Bronchial epithelial cell (primary cell): ENCODE measurements at regions not wholly inside any gene's neighbourhood (a gene's known extent, or its start where the extent isn't known, plus 50 kb on each side); places are given as distances from the start of the nearest gene placed in this dataset.

ENCODE experiments used
- DNase-seq: peaks from one replicate; pipeline ENCODE4 v3.0.0-alpha.2; 2010; ENCODE audit warnings: low read depth
- FAIRE-seq: peaks from 2 replicates; lab custom pipeline; 2011; peaks lifted over from hg19 to GRCh38; lab: Jason Lieb, UNC
- H3K27me3 ChIP-seq: 2 replicates; pipeline ENCODE4 v1.5.1; 2011; ENCODE audit warnings: low read length; ENCODE audit not compliant: control insufficient read depth, insufficient read depth
- H3K36me3 ChIP-seq: 2 replicates; pipeline ENCODE4 v1.5.1; 2011; ENCODE audit warnings: low read length; ENCODE audit not compliant: control insufficient read depth, insufficient read depth
- H3K4me3 ChIP-seq: 2 replicates; pipeline ENCODE4 v1.5.1; 2011; ENCODE audit warnings: mild to moderate bottlenecking, low read depth, low read length, control low read depth
- TF ChIP-seq, protein P1 (sequence below): IDR thresholded peaks from 2 replicates; pipeline ENCODE4 v1.5.1; 2011; ENCODE audit warnings: mild to moderate bottlenecking, moderate library complexity, low read length, control low read depth, inconsistent platforms; ENCODE audit not compliant: insufficient read depth, severe bottlenecking

DNA sequence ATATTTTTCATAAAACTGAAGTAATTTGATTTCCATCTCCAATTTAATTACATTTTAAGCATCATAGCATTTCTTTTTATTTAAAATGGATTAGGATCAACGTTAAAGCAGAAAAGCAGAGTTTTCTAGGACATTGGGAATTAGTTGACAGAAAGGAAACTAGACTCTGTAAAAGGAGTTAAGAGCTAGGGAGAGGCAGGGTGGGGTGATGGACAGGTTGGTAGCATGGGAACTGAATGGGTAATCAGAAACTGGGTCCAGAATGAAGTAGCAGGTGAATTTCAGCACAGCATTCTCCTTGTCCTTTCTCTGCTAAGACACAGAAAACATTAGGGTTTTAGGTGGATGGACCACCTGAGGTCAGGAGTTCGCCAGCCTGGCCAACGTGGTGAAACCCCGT, 97.6 kb downstream of the ANAPC4 start:
- FAIRE-seq (no peak), DNase-seq (no peak)
- H3K27me3 ChIP-seq = no peaks in the 10 kb centered on the region
- no peak overlapping the region for H3K4me3 ChIP-seq
- TF ChIP-seq, protein P1, sequence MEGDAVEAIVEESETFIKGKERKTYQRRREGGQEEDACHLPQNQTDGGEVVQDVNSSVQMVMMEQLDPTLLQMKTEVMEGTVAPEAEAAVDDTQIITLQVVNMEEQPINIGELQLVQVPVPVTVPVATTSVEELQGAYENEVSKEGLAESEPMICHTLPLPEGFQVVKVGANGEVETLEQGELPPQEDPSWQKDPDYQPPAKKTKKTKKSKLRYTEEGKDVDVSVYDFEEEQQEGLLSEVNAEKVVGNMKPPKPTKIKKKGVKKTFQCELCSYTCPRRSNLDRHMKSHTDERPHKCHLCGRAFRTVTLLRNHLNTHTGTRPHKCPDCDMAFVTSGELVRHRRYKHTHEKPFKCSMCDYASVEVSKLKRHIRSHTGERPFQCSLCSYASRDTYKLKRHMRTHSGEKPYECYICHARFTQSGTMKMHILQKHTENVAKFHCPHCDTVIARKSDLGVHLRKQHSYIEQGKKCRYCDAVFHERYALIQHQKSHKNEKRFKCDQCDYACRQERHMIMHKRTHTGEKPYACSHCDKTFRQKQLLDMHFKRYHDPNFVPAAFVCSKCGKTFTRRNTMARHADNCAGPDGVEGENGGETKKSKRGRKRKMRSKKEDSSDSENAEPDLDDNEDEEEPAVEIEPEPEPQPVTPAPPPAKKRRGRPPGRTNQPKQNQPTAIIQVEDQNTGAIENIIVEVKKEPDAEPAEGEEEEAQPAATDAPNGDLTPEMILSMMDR = no peak
- no peaks in the 10 kb centered on the region for H3K36me3 ChIP-seq

- Histone ChIP-seq H3K36me3 (no peaks in the 10 kb centered on the region), H3K4me3 (no peak overlapping the region), H3K27me3 (no peaks in the 10 kb centered on the region)
- FAIRE-seq = no peak
- TF ChIP-seq, protein P1 = no peak
- DNase-seq = peak; percentile 19
Measured at GRCh38 chr4:25477221-25477620, 100.2 kb downstream of the ANAPC4 start.

DNA sequence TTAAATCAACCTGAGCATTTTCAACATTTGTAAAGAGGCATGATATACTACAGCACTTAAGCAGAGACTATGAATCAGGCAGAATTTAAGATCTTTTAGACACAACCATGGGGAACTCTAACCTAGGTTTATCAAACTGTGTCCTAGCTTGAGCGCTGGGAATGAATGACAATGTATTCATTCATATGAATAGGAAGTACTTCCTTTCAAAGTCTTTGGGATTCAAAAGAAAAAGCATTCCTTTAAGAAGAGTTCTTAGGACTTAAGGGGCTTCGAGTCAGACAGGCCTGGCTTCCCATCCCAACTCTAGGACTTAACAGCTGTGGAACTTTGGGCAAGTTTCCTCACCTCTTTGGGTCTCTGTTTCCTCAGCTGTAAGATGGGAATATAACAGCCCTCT, 104.6 kb downstream of the ANAPC4 start:
- FAIRE-seq (no peak), DNase-seq (no peak)
- Histone ChIP-seq H3K36me3 (no peaks in the 10 kb centered on the region), H3K27me3 (no peaks in the 10 kb centered on the region), H3K4me3 (no peak overlapping the region)
- TF ChIP-seq, protein P1 = no peak

DNA sequence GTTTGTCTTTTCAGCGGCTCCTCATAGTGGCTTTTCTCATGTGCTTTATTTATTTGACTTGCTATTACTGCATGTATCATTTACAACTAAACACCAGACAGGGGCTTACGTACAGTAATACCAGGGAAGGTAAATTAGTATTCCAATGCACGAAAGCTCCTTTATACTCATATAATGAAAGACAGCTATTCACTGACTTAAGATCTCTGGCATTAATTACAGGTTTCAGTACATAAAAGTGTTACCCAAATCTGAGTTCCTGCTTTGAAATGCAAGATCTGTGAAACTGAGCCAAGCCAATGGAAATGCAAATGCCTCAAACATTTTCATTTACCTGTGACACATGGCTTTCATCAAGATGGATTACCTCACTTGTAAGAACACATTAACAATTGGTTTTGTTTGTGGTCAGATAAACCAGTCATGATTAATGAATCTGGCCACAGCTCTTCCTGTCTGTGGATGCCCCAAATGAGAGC, 107.2 kb downstream of the ANAPC4 start:
- peak; percentile 73 for FAIRE-seq
- no peaks in the 10 kb centered on the region for H3K27me3 ChIP-seq
- peak; percentile 93 for DNase-seq
- H3K4me3 ChIP-seq = no peak overlapping the region
- no peaks in the 10 kb centered on the region for H3K36me3 ChIP-seq
- TF ChIP-seq, protein P1 = no peak

DNA sequence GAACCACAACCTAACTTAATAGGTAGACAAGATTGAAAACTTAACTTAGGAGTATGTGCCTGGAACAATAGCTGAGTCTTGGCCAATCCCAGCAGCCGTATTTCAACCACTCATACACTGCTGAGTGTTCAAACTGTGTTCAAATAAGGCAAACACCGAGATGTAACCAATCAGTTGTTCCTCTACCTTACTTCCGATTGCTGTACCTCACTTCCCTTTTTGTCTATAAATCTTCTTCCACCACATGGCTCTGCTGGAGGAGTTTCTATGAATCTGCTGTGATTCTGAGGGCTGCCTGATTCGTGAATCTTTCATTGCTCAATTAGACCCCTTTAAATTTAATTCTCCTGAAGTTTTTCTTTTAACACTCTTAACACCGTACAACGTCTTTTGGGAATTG, 108.0 kb downstream of the ANAPC4 start:
- Histone ChIP-seq H3K27me3 (no peaks in the 10 kb centered on the region), H3K4me3 (no peak overlapping the region), H3K36me3 (no peaks in the 10 kb centered on the region)
- FAIRE-seq (no peak), DNase-seq (no peak)
- TF ChIP-seq, protein P1 = no peak

DNA sequence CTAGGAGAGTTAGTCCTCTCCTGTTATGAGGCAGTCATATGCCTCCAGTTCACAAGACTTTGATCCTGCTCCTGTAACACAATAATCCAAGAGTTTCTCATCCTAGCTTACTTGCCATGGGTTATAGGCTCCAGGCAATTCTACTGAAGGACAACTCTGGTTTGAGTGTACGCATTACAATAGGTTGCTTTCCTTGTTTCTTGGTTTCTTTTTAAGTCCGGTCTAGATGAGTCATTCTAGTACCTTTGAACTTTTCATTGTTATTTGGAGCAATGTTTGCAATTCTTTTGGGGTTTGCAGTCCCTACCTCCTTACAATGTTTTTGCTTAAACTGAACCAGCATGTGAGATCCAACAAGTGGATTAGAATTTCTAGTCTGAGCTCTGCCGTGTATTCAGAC, 109.1 kb downstream of the ANAPC4 start:
- H3K36me3 ChIP-seq = no peaks in the 10 kb centered on the region
- TF ChIP-seq, protein P1 = no peak
- FAIRE-seq = no peak
- peak; percentile 66 for DNase-seq
- H3K27me3 ChIP-seq = no peaks in the 10 kb centered on the region
- H3K4me3 ChIP-seq = no peak overlapping the region
